Fibroblast of lung (primary cell): ENCODE measurements at regions not wholly inside any gene's neighbourhood (a gene's known extent, or its start where the extent isn't known, plus 50 kb on each side); places are given as distances from the start of the nearest gene placed in this dataset.
"Not testable (repeated sequence)": the region's sequence is repeated elsewhere in the genome, so short reads cannot be mapped to it uniquely, and the experiment has no call there.

Experiments
- DNase-seq, 2 donors: peaks; one replicate each; pipeline versions ENCODE4 v3.0.0 to v3.0.0-alpha.2; 2010; ENCODE audit warnings: low read depth in 2 of 2
- H2AFZ ChIP-seq: 2 replicates; pipeline ENCODE4 v1.5.1; 2012; ENCODE audit warnings: low read length, control low read depth, inconsistent platforms
- H3K27ac ChIP-seq: 2 replicates; pipeline ENCODE4 v1.5.1; 2011; ENCODE audit warnings: low read length, control low read depth; ENCODE audit not compliant: insufficient read depth
- H3K27me3 ChIP-seq: 2 replicates; pipeline ENCODE4 v1.5.1; 2011; ENCODE audit warnings: mild to moderate bottlenecking, low read length; ENCODE audit not compliant: control insufficient read depth, insufficient read depth
- H3K36me3 ChIP-seq: 2 replicates; pipeline ENCODE4 v1.5.1; 2011; ENCODE audit warnings: low read length; ENCODE audit not compliant: control insufficient read depth, insufficient read depth
- H3K4me1 ChIP-seq: 2 replicates; pipeline ENCODE4 v1.5.1; 2011; ENCODE audit warnings: low read length; ENCODE audit not compliant: control insufficient read depth, insufficient read depth; ENCODE audit errors: extremely low read depth
- H3K4me2 ChIP-seq: 2 replicates; pipeline ENCODE4 v1.5.1; 2011; ENCODE audit warnings: low read length, control low read depth; ENCODE audit not compliant: insufficient read depth; ENCODE audit errors: extremely low read depth
- H3K4me3 ChIP-seq, 4 experiments: fragments of 200-600 bp in 1 of 4; sonication (generic) in 1 of 4; replicated peaks in 1 of 4; 2 replicates each; pipeline ENCODE4 v1.5.1; 2011 to 2016; ENCODE audit warnings: low read length in 4 of 4, low read depth in 3 of 4, mild to moderate bottlenecking in 3 of 4, control low read depth in 2 of 4, inconsistent platforms in 1 of 4, mixed read lengths in 1 of 4; ENCODE audit not compliant: insufficient read depth in 1 of 4; ENCODE audit errors: control extremely low read depth in 1 of 4
- H3K79me2 ChIP-seq: 2 replicates; pipeline ENCODE4 v1.5.1; 2012; ENCODE audit warnings: mild to moderate bottlenecking, low read length, inconsistent platforms; ENCODE audit not compliant: control insufficient read depth, insufficient read depth
- H3K9ac ChIP-seq: 2 replicates; pipeline ENCODE4 v1.5.1; 2011; ENCODE audit warnings: mild to moderate bottlenecking, low read length, control low read depth; ENCODE audit not compliant: insufficient read depth
- H3K9me3 ChIP-seq: 2 replicates; pipeline ENCODE4 v1.5.1; 2012; ENCODE audit warnings: low read depth, low read length; ENCODE audit not compliant: control insufficient read depth, insufficient read depth
- H4K20me1 ChIP-seq: 2 replicates; pipeline ENCODE4 v1.5.1; 2011; ENCODE audit warnings: low read length; ENCODE audit not compliant: control insufficient read depth, insufficient read depth; ENCODE audit errors: extremely low read depth
- EZH2 ChIP-seq: IDR thresholded peaks from 2 replicates; pipeline ENCODE4 v1.5.1; 2012; ENCODE audit warnings: low read length, control low read depth, mild to moderate bottlenecking; ENCODE audit errors: missing control alignments
- TF ChIP-seq, protein P1 (sequence below), 2 donors: IDR thresholded peaks in 1 of 2; conservative IDR thresholded peaks in 1 of 2; 1 replicate in 1 of 2; 2 replicates in 1 of 2; pipeline ENCODE4 v1.5.1; 2011 to 2012; ENCODE audit warnings: low read length in 2 of 2, control low read depth in 1 of 2, inconsistent platforms in 1 of 2, low read depth in 1 of 2, mild to moderate bottlenecking in 1 of 2

DNA sequence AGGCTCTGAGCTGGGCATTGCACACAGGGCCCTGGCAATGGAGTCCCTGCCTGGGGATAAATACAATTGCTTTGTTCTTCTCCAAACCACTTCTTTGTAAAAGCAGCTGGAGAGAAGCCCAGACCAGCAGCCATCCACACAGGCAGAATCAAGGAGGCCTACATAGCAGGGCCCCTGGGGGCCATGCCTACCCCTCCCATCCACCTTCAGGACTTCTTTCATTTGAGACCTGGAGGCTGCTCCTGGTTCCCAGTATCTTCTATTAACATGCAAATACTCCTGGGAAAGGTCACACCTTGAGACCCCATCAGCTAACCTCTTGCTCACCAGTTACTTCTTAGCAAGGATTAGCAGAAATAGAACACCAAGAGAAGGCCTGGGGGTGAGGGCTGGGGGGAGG, 511.1 kb downstream of the SOX6 start:
- no peaks in the 10 kb centered on the region for H3K36me3 ChIP-seq
- no peak overlapping the region for H3K4me3 ChIP-seq
- no peak overlapping the region for H3K27ac ChIP-seq
- TF ChIP-seq, protein P1, sequence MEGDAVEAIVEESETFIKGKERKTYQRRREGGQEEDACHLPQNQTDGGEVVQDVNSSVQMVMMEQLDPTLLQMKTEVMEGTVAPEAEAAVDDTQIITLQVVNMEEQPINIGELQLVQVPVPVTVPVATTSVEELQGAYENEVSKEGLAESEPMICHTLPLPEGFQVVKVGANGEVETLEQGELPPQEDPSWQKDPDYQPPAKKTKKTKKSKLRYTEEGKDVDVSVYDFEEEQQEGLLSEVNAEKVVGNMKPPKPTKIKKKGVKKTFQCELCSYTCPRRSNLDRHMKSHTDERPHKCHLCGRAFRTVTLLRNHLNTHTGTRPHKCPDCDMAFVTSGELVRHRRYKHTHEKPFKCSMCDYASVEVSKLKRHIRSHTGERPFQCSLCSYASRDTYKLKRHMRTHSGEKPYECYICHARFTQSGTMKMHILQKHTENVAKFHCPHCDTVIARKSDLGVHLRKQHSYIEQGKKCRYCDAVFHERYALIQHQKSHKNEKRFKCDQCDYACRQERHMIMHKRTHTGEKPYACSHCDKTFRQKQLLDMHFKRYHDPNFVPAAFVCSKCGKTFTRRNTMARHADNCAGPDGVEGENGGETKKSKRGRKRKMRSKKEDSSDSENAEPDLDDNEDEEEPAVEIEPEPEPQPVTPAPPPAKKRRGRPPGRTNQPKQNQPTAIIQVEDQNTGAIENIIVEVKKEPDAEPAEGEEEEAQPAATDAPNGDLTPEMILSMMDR (conservative IDR thresholded peaks at IDR 0.05 in 1 of 2, IDR thresholded peaks at IDR 0.05 in 1 of 2; ENCODE audit: low read depth in 1 of 2, low read length in 2 of 2) = no peak
- TF ChIP-seq EZH2 = no peak
- H3K27me3 ChIP-seq = no peaks in the 10 kb centered on the region
- no peaks in the 10 kb centered on the region for H3K9me3 ChIP-seq
- H3K9ac ChIP-seq = no peak overlapping the region
- H4K20me1 ChIP-seq = no peaks in the 10 kb centered on the region
- no peak for DNase-seq
- H2AFZ ChIP-seq = no peak overlapping the region
- H3K4me1 ChIP-seq = no peaks in the 10 kb centered on the region
- H3K79me2 ChIP-seq = no peaks in the 10 kb centered on the region
- no peak overlapping the region for H3K4me2 ChIP-seq

DNA sequence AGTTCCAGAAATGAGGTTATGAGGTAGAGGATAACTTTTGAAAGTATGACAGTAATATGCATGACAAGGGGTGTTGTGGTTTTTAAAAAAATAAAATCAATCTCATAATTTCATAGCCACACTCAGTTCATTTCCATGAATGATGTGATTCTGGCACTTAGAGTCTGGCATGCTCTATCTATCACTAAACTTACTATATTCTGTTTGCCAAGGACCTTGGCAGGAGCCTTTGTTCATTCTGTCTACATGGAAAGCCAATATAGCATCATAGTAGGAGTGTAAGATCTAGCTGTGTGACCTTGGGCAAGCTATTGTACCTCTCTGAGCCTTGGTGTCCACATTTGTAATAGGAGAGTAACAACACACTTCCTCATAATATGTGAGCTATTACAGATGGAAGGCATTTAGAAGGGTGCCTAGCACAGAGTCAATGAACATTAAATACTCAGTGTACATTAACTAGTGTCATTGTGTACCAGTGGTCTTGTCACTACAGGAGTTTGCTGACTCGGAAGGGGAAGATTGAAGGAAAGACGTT, 507.6 kb downstream of the SOX6 start:
- H3K9me3 ChIP-seq = no peaks in the 10 kb centered on the region
- no peak overlapping the region for H3K4me3 ChIP-seq
- TF ChIP-seq EZH2 = no peak
- TF ChIP-seq, protein P1 (conservative IDR thresholded peaks at IDR 0.05 in 1 of 2, IDR thresholded peaks at IDR 0.05 in 1 of 2; ENCODE audit: low read depth in 1 of 2, low read length in 2 of 2) = no peak
- no peaks in the 10 kb centered on the region for H4K20me1 ChIP-seq
- H2AFZ ChIP-seq = no peak overlapping the region
- DNase-seq = no peak
- H3K27me3 ChIP-seq = no peaks in the 10 kb centered on the region
- H3K36me3 ChIP-seq = no peaks in the 10 kb centered on the region
- H3K4me2 ChIP-seq = no peak overlapping the region
- H3K9ac ChIP-seq = no peak overlapping the region
- H3K27ac ChIP-seq = no peak overlapping the region
- H3K4me1 ChIP-seq = no peaks in the 10 kb centered on the region
- no peaks in the 10 kb centered on the region for H3K79me2 ChIP-seq

DNA sequence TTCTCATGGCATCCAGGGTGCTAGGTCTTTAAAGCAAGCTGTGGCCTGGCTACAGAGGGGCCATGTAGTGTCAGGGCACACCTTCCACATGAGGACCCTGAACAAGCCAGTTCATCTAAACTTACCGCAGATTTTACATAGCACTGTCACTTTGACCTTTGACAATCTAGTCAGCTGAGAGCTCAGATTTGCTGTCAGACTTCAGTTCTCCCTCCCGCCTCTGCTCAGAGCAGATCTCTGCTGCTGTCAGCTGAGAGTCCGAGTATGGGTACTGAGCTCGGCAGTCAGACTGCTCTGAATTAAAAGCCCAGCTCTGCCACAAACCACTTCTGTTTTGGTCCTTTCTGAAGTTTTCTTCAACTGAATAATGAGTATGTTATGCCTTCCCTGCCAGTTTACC, 507.1 kb downstream of the SOX6 start:
- Histone ChIP-seq H3K4me3 (no peak overlapping the region), H3K79me2 (no peaks in the 10 kb centered on the region), H3K27me3 (no peaks in the 10 kb centered on the region), H3K9ac (no peak overlapping the region), H3K9me3 (no peaks in the 10 kb centered on the region), H2AFZ (no peak overlapping the region), H3K4me1 (no peaks in the 10 kb centered on the region), H3K4me2 (no peak overlapping the region), H3K27ac (no peak overlapping the region), H3K36me3 (no peaks in the 10 kb centered on the region), H4K20me1 (no peaks in the 10 kb centered on the region)
- no peak for TF ChIP-seq EZH2
- TF ChIP-seq, protein P1 (conservative IDR thresholded peaks at IDR 0.05 in 1 of 2, IDR thresholded peaks at IDR 0.05 in 1 of 2; ENCODE audit: low read depth in 1 of 2, low read length in 2 of 2) = no peak
- no peak for DNase-seq

DNA sequence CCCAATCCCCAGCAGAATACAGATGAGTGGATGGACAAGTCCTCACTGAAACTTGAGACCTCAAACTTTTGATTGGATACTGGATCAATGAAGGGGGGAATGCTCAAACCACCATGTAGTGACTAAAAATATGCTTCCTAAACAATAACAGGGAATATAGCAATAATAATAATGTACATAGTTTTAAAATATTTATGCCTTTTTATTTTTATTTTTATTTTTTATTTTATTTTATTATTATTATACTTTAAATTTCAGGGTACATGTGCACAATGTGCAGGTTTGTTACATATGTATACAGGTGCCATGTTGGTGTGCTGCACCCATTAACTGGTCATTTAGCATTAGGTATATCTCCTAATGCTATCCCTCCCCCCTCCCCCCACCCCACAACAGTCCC, 506.0 kb downstream of the SOX6 start:
- not testable (repeated sequence) for H3K4me2 ChIP-seq, H3K79me2 ChIP-seq, H3K27me3 ChIP-seq, H2AFZ ChIP-seq, H3K9ac ChIP-seq, H3K9me3 ChIP-seq, H3K4me1 ChIP-seq, H4K20me1 ChIP-seq, DNase-seq, H3K36me3 ChIP-seq, H3K27ac ChIP-seq, H3K4me3 ChIP-seq
